ENCODE measurements at regions not wholly inside any gene's neighbourhood (a gene's known extent, or its start where the extent isn't known, plus 50 kb on each side); places are given as distances from the start of the nearest gene placed in this dataset.
A peak's percentile ranks its signal among the peaks of the same experiment; 100 is the strongest.

DNA sequence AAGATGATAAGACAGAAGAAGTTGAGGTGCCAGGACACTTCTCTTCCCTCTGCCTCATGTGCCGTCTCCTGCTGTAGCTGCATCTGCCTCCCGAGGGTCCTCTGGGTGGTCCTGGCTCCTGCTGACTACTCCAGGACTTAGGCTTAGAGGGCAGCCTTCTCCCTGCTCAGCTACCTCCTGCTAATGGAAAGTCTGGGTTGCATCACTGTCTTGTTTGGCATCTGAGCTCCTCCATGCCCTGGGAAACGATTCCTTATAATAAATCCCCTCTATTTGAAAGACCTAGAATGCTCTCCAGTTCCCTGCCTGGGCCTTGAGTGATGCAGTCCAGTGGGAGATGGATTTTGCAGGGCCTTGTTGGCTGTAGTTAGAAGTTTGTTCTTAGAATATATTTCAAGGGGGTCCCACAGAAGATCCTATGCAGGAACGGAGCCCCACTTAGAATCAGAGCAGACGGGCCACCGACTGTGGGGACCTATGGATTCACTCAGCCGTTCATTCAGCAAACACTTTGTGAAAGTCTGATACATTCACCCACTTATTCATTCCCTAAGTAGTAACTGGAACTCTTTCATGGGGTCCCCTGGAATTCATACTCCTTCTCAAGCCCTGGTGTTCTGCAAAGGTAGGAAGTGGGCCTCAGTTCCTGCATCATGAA is 269.8 kb upstream of the HDAC4 start:
- no peak overlapping the region for H3K9ac ChIP-seq (ENCODE audit: insufficient read depth, low read length, poor library complexity, severe bottlenecking)
- Mint-ChIP-seq H3K27ac (no peak overlapping the region), H3K27me3 (ENCODE audit: low read depth in 3 of 3) (peaks cover 6 to 10% (median 10%) of the 10 kb centered on the region in 3 donors), H3K4me3 (no peak overlapping the region), H3K9me3 (no peaks in the 10 kb centered on the region), H3K36me3 (no peaks in the 10 kb centered on the region), H3K4me1 (peaks cover 3% of the 10 kb centered on the region)
- H3K27ac ChIP-seq (ENCODE audit: low read depth in 1 of 2, low read length in 2 of 2): no peak overlapping the region
- no peaks in the 10 kb centered on the region for H3K79me2 ChIP-seq (ENCODE audit: insufficient read depth, low read length)
- no peaks in the 10 kb centered on the region for H3K36me3 ChIP-seq (replicated peaks in 1 of 2; ENCODE audit: control insufficient read depth in 1 of 2, insufficient read depth in 2 of 2, low read length in 2 of 2)
- TF ChIP-seq, protein P1, sequence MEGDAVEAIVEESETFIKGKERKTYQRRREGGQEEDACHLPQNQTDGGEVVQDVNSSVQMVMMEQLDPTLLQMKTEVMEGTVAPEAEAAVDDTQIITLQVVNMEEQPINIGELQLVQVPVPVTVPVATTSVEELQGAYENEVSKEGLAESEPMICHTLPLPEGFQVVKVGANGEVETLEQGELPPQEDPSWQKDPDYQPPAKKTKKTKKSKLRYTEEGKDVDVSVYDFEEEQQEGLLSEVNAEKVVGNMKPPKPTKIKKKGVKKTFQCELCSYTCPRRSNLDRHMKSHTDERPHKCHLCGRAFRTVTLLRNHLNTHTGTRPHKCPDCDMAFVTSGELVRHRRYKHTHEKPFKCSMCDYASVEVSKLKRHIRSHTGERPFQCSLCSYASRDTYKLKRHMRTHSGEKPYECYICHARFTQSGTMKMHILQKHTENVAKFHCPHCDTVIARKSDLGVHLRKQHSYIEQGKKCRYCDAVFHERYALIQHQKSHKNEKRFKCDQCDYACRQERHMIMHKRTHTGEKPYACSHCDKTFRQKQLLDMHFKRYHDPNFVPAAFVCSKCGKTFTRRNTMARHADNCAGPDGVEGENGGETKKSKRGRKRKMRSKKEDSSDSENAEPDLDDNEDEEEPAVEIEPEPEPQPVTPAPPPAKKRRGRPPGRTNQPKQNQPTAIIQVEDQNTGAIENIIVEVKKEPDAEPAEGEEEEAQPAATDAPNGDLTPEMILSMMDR (IDR thresholded peaks at IDR 0.05): no peak
- H2AFZ ChIP-seq (ENCODE audit: insufficient read depth, low read depth, low read length, poor library complexity, severe bottlenecking): no peak overlapping the region
- intact Hi-C loops (cut with micrococcal nuclease): no loop called here
- DNase-seq: no peak
- H3K9me3 ChIP-seq (replicated peaks in 1 of 2; ENCODE audit: control insufficient read depth in 1 of 2, insufficient read depth in 1 of 2, low read length in 2 of 2): no peaks in the 10 kb centered on the region
- no peaks in the 10 kb centered on the region for H3K27me3 ChIP-seq (ENCODE audit: control insufficient read depth in 2 of 2, insufficient read depth in 2 of 2, low read length in 2 of 2)
- H3K4me3 ChIP-seq (replicated peaks in 1 of 3; ENCODE audit: low read depth in 2 of 3, low read length in 3 of 3): no peak overlapping the region
- no peak overlapping the region for H3K4me2 ChIP-seq (replicated peaks; ENCODE audit: extremely low read depth, low read length, poor library complexity, severe bottlenecking)
- no peaks in the 10 kb centered on the region for H3K4me1 ChIP-seq (ENCODE audit: control insufficient read depth in 1 of 2, insufficient read depth in 2 of 2, low read length in 2 of 2)
- 90% methylated on average over 4 of the region's 7 CpGs for WGBS (ENCODE audit: insufficient coverage)
- H4K20me1 ChIP-seq (ENCODE audit: insufficient read depth, low read length): no peaks in the 10 kb centered on the region

- Histone ChIP-seq H3K27me3 (ENCODE audit: control insufficient read depth in 2 of 2, insufficient read depth in 2 of 2, low read length in 2 of 2) (no peaks in the 10 kb centered on the region), H3K27ac (ENCODE audit: low read depth in 1 of 2, low read length in 2 of 2) (no peak overlapping the region), H3K4me3 (replicated peaks in 1 of 3; ENCODE audit: low read depth in 2 of 3, low read length in 3 of 3) (no peak overlapping the region), H3K4me1 (ENCODE audit: control insufficient read depth in 1 of 2, insufficient read depth in 2 of 2, low read length in 2 of 2) (no peaks in the 10 kb centered on the region), H3K4me2 (replicated peaks; ENCODE audit: extremely low read depth, low read length, poor library complexity, severe bottlenecking) (no peak overlapping the region), H3K9me3 (replicated peaks in 1 of 2; ENCODE audit: control insufficient read depth in 1 of 2, insufficient read depth in 1 of 2, low read length in 2 of 2) (no peaks in the 10 kb centered on the region), H3K79me2 (ENCODE audit: insufficient read depth, low read length) (no peaks in the 10 kb centered on the region), H4K20me1 (ENCODE audit: insufficient read depth, low read length) (no peaks in the 10 kb centered on the region), H2AFZ (ENCODE audit: insufficient read depth, low read depth, low read length, poor library complexity, severe bottlenecking) (no peak overlapping the region), H3K9ac (ENCODE audit: insufficient read depth, low read length, poor library complexity, severe bottlenecking) (no peak overlapping the region), H3K36me3 (replicated peaks in 1 of 2; ENCODE audit: control insufficient read depth in 1 of 2, insufficient read depth in 2 of 2, low read length in 2 of 2) (no peaks in the 10 kb centered on the region)
- Mint-ChIP-seq H3K27ac (peak overlapping the region in 2 of 7 donors; percentile 24 to 55), H3K4me1 (no peaks in the 10 kb centered on the region), H3K9me3 (no peaks in the 10 kb centered on the region), H3K27me3 (ENCODE audit: low read depth in 3 of 3) (peaks cover 6 to 10% (median 10%) of the 10 kb centered on the region in 3 donors), H3K36me3 (no peaks in the 10 kb centered on the region), H3K4me3 (no peak overlapping the region)
- DNase-seq: no peak
- WGBS (ENCODE audit: insufficient coverage): 98% methylated on average over 15 of the region's 17 CpGs
- intact Hi-C loops (cut with micrococcal nuclease): no loop called here
- TF ChIP-seq, protein P1 (IDR thresholded peaks at IDR 0.05): no peak
Measured at GRCh38 chr2:239669899-239670460, 269.2 kb upstream of the HDAC4 start.
